Right lobe of liver (tissue), 4 donors: ENCODE measurements at regions not wholly inside any gene's neighbourhood (a gene's known extent, or its start where the extent isn't known, plus 50 kb on each side); places are given as distances from the start of the nearest gene placed in this dataset.

Source experiments
- POLR2A ChIP-seq: fragments of 450-650 bp; IDR thresholded peaks from one replicate; pipeline ENCODE4 v1.6.1; 2017; ENCODE audit warnings: antibody characterized with exemption, mild to moderate bottlenecking
- TF ChIP-seq, protein P1 (sequence below), 4 donors: fragments of 200-600 bp in 3 of 4; fragments of 450-650 bp in 1 of 4; IDR thresholded peaks; one replicate each; pipeline versions ENCODE4 v1.5.1 to v1.8.0; 2016 to 2022; ENCODE audit warnings: antibody characterized with exemption in 4 of 4, mild to moderate bottlenecking in 2 of 4
- donor health status: DM: no; HTN: no; CAD: no.
- donor health status: DM: no; HTN: no; CAD: no.
- donor health status: DM: no; HTN: yes; CAD: no.

DNA sequence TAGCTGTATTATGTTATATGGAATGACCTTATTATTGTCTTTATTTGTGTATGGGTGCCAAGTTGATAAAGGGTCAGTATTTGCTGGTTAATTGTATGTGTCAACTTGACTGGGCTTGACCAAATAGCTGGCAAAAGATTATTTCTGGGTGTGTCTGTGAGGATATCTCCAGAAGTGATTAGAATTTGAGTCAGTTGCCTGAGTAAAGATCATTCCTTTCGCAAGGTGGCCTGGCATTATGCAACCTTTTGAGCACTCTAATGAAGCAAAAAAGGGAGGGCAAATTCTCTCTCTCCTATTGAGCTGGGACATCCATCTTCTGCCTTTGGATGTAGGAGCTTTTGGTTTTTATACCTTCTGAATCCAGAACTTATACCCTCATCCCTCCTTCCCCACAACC, 82.2 kb downstream of the ATXN7L3B start:
- TF ChIP-seq, protein P1, sequence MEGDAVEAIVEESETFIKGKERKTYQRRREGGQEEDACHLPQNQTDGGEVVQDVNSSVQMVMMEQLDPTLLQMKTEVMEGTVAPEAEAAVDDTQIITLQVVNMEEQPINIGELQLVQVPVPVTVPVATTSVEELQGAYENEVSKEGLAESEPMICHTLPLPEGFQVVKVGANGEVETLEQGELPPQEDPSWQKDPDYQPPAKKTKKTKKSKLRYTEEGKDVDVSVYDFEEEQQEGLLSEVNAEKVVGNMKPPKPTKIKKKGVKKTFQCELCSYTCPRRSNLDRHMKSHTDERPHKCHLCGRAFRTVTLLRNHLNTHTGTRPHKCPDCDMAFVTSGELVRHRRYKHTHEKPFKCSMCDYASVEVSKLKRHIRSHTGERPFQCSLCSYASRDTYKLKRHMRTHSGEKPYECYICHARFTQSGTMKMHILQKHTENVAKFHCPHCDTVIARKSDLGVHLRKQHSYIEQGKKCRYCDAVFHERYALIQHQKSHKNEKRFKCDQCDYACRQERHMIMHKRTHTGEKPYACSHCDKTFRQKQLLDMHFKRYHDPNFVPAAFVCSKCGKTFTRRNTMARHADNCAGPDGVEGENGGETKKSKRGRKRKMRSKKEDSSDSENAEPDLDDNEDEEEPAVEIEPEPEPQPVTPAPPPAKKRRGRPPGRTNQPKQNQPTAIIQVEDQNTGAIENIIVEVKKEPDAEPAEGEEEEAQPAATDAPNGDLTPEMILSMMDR (IDR thresholded peaks at IDR 0.05): no peak
- no peak for TF ChIP-seq POLR2A
